Mesothelial cell of epicardium (in vitro differentiated cells): ENCODE measurements at regions not wholly inside any gene's neighbourhood (a gene's known extent, or its start where the extent isn't known, plus 50 kb on each side); places are given as distances from the start of the nearest gene placed in this dataset.

Experiments used
- DNase-seq, 2 experiments: peaks; one replicate each; pipeline ENCODE4 v3.0.0; 2021; ENCODE audit warnings: low spot score in 2 of 2; ENCODE audit not compliant: unreplicated experiment in 2 of 2
- H3K27ac Mint-ChIP-seq: 2 replicates; pipeline ENCODE4 v1.8.0; 2021; ENCODE audit warnings: mixed read lengths
- H3K27me3 Mint-ChIP-seq: 2 replicates; pipeline ENCODE4 v1.8.0; 2021; ENCODE audit warnings: low read depth, mixed read lengths
- H3K36me3 Mint-ChIP-seq: 2 replicates; pipeline ENCODE4 v1.8.0; 2021; ENCODE audit warnings: mixed read lengths
- H3K4me1 Mint-ChIP-seq: 2 replicates; pipeline ENCODE4 v1.8.0; 2021; ENCODE audit warnings: mixed read lengths
- H3K4me3 Mint-ChIP-seq: 2 replicates; pipeline ENCODE4 v1.8.0; 2021; ENCODE audit warnings: mild to moderate bottlenecking, moderate library complexity, mixed read lengths
- H3K9me3 Mint-ChIP-seq: 2 replicates; pipeline ENCODE4 v1.8.0; 2021; ENCODE audit warnings: mixed read lengths
- CTCF ChIP-seq: fragments of 200-600 bp; sonication (generic); IDR thresholded peaks from one replicate; pipeline ENCODE4 v1.5.0; 2021; ENCODE audit warnings: antibody characterized with exemption; ENCODE audit not compliant: unreplicated experiment

DNA sequence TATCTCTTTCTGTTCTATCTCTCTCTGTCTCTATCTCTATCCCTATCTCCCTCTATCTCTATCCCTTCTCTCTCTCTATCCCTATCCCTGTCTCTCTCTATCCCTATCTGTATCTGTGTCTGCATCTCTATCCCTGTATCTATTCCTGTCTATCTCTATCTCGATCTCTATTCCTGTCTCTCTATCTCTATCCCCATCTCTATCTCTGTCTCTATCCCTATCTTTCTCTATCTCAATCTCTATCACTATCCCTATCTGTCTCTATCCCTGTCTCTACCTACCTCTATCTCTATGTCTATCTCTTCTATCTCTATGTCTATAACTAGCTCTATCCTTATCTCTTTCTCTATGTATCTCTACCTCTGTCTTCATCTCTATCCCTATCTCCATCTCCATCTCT is 141.4 kb upstream of the KCNJ6 start:
- Mint-ChIP-seq H3K9me3 (peaks cover 5% of the 10 kb centered on the region), H3K27ac (no peak overlapping the region), H3K4me3 (no peak overlapping the region), H3K36me3 (no peaks in the 10 kb centered on the region), H3K4me1 (no peaks in the 10 kb centered on the region), H3K27me3 (peaks cover 20% of the 10 kb centered on the region)
- no peak for DNase-seq
- no peak for TF ChIP-seq CTCF

- no peak for DNase-seq
- peaks cover 5% of the 10 kb centered on the region for H3K9me3 Mint-ChIP-seq
- H3K4me1 Mint-ChIP-seq, result no peaks in the 10 kb centered on the region
- H3K27ac Mint-ChIP-seq, result no peak overlapping the region
- TF ChIP-seq CTCF, result no peak
- no peaks in the 10 kb centered on the region for H3K36me3 Mint-ChIP-seq
- peaks cover 16% of the 10 kb centered on the region for H3K27me3 Mint-ChIP-seq
- H3K4me3 Mint-ChIP-seq, result no peak overlapping the region
Observed at GRCh38 chr21:38060533-38060932, 144.3 kb upstream of the KCNJ6 start.

- H3K4me3 Mint-ChIP-seq, result no peak overlapping the region
- no peaks in the 10 kb centered on the region for H3K36me3 Mint-ChIP-seq
- peaks cover 4% of the 10 kb centered on the region for H3K9me3 Mint-ChIP-seq
- no peaks in the 10 kb centered on the region for H3K4me1 Mint-ChIP-seq
- TF ChIP-seq CTCF, result no peak
- H3K27ac Mint-ChIP-seq, result no peak overlapping the region
- no peak for DNase-seq
- H3K27me3 Mint-ChIP-seq, result peaks cover 28% of the 10 kb centered on the region
Observed at GRCh38 chr21:38067086-38067739, 151.0 kb upstream of the KCNJ6 start.

- DNase-seq, result no peak
- Mint-ChIP-seq H3K27ac (no peak overlapping the region), H3K4me1 (peaks cover 6% of the 10 kb centered on the region), H3K4me3 (no peak overlapping the region), H3K27me3 (peaks cover 22% of the 10 kb centered on the region), H3K36me3 (no peaks in the 10 kb centered on the region), H3K9me3 (peaks cover 27% of the 10 kb centered on the region)
- TF ChIP-seq CTCF, result no peak
Observed at GRCh38 chr21:38072489-38072888, 156.2 kb upstream of the KCNJ6 start.

GRCh38 chr21:38075833-38076587 is 159.8 kb upstream of the KCNJ6 start:
- DNase-seq, result no peak
- Mint-ChIP-seq H3K9me3 (peaks cover 23% of the 10 kb centered on the region), H3K27me3 (peaks cover 10% of the 10 kb centered on the region), H3K36me3 (no peaks in the 10 kb centered on the region), H3K4me3 (no peak overlapping the region), H3K27ac (no peak overlapping the region), H3K4me1 (peaks cover 16% of the 10 kb centered on the region)
- no peak for TF ChIP-seq CTCF
